Activated naive CD4-positive, alpha-beta T cell treated with anti-CD3 and anti-CD28 coated beads, Interleukin-2, amount 50 U/mL, for 72 hours (primary cell): ENCODE measurements at regions not wholly inside any gene's neighbourhood (a gene's known extent, or its start where the extent isn't known, plus 50 kb on each side); places are given as distances from the start of the nearest gene placed in this dataset.

ENCODE experiments used
- ATAC-seq, 2 donors: fragments of 150-1000 bp; cut with Tn5 transposase; 2 replicates each; pipeline ENCODE4 v1.10.0; 2021; ENCODE audit warnings: mild to moderate bottlenecking in 2 of 2, moderate library complexity in 2 of 2
- DNase-seq, 2 donors: peaks; one replicate each; pipeline ENCODE4 v3.0.0; 2021 to 2022; ENCODE audit warnings: low spot score in 2 of 2
- H3K27ac Mint-ChIP-seq, 2 donors: one replicate each; pipeline ENCODE4 v1.8.0; 2022; ENCODE audit warnings: mild to moderate bottlenecking in 2 of 2, mixed read lengths in 2 of 2
- H3K36me3 Mint-ChIP-seq, 2 donors: one replicate each; pipeline ENCODE4 v1.8.0; 2022; ENCODE audit warnings: mixed read lengths in 2 of 2
- H3K9me3 Mint-ChIP-seq, 2 donors: one replicate each; pipeline ENCODE4 v1.8.0; 2022; ENCODE audit warnings: mixed read lengths in 2 of 2

DNA sequence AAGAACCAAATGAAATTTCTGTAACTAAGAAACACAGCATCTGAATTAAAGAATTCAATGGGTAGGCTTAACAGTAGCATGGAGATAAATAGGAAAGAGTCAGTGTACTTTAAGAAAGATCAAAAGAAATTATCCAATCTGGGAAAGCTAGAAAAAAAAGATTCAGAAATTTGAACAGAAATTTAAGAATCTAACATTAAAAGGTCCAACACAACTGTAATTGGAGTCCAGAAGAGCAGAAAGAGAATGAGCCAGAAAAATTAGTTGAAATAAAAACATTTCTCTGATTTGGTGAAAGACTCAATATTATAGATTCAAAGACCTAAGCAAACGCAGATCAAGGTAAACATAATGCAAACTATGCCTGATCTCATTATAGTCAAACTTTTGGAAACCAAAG lies 187.1 kb downstream of the C3orf38 start:
- Mint-ChIP-seq H3K9me3 (peaks cover 24 to 28% of the 10 kb centered on the region in 2 donors), H3K36me3 (peaks cover 10 to 16% of the 10 kb centered on the region in 2 donors), H3K27ac (no peak overlapping the region)
- ATAC-seq: no peak
- DNase-seq: no peak

DNA sequence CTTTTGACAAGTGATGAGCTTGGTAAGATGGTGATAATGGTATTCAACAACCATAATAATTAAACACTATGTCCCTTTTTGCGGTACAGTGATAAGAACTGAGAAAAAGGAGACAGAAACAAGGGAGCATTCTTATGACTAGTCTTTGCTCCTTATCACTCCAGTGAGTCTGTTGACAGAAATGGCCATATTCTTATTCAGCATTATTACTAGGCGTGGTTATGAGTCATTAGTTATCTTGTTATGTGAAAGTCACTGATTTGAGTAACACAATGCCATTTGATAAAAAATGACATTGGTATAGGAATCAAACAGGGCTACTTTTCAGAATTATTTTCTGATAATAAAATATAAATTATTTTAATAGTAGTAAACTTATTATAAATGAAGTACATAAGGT lies 193.5 kb downstream of the C3orf38 start:
- Mint-ChIP-seq H3K36me3 (no peaks in the 10 kb centered on the region), H3K27ac (no peak overlapping the region), H3K9me3 (no peaks in the 10 kb centered on the region)
- DNase-seq: no peak
- no peak for ATAC-seq

DNA sequence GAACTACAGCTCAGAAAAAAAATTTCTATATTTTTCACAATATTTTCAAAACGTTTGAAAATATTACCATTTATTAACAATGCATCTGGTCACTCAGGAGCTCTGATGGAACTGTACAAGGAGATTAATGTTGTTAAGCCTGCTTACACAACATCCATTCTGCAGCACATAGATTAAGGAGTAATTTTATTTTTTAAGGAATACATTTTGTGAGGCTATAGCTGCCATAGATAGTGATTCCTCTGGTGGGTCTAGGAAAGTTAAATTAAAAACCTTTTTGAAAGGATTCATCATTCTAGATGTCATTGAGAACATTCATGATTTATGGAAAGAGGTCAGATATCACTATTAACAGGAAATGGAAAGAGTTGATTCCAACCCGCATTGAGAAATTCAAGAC lies 196.9 kb downstream of the C3orf38 start:
- Mint-ChIP-seq H3K9me3 (no peaks in the 10 kb centered on the region), H3K36me3 (no peaks in the 10 kb centered on the region), H3K27ac (no peak overlapping the region)
- DNase-seq (no peak), ATAC-seq (no peak)

DNA sequence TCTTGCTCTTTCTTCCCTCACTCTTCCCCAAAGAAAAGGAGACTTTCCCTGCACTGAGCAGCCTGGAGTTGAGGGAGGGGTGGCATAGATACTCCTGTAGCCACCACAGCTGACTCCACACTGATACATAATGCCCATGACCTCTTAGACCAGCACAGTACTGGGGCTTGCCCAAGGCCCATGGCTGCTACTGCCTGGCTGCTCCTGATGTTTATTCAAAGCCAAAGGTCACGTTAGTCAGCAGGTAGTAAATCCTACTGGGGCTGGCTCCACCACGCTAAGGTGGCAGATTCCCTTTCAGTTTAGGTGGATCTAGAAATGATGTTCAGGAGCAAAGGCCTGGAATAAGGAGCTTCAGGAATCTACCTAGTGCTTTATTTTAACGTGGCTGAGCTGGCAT lies 212.7 kb downstream of the C3orf38 start:
- peaks cover 15 to 21% of the 10 kb centered on the region in 2 donors for H3K9me3 Mint-ChIP-seq
- DNase-seq (no peak), ATAC-seq (no peak)
- H3K36me3 Mint-ChIP-seq: no peaks in the 10 kb centered on the region
- H3K27ac Mint-ChIP-seq: no peak overlapping the region

DNA sequence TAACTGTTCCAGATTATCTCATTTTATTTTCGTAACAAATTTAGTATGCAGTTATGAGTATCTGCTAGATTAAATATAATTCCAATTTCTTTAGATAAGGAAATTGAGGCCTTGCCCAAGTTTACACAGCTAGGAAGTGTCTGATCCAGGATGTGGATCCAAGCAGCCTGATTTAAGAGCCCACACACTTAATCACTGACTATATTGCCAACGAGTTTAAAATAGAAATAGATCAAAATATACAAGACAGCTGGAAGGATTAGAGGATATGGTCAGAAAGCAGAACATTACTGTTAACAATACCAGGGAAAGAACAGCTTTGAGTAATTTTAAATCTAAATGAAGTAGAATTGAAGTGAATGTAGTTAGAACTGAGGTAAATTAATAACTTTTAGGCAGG lies 215.2 kb downstream of the C3orf38 start:
- no peak for DNase-seq
- no peaks in the 10 kb centered on the region for H3K36me3 Mint-ChIP-seq
- no peak for ATAC-seq
- peaks cover 10 to 20% of the 10 kb centered on the region in 2 donors for H3K9me3 Mint-ChIP-seq
- H3K27ac Mint-ChIP-seq: no peak overlapping the region

DNA sequence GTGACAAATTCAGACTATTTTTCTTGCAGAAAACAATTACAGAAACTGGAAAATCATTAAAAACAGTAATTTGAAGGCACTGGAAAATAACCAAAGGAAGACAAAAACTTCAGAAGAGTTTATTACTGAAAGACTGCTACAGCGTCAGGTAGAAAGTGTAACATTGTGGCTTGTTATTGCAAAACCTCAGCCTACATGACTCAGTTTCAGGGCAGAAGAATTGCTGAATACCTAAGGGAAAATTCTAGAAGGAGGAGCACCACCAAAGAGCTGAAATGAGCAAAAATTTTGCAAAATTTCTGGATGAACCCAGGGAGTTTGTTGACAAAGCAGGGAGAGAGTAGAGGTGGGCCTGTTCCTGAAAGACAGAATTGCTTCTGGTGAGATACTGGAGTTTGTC lies 219.6 kb downstream of the C3orf38 start:
- no peak for ATAC-seq

DNA sequence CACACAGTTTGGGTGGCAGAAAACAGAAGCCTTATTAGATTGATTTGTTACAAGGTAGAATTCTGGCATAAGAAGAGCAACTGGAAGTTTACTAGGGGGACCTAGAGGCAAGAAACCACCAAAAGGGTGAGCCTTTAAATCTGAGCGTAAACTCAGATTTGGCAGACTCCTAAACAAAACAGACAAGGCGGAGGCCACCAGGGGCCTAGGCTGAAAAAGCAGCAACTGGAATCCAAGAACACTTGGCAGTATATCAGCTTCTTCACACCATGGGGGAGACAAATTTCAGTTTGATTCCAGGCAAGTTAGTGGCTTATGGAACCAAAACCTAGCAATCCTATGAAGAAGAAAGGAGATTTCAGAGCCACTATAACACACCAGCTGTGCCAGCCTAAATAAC lies 220.0 kb downstream of the C3orf38 start:
- Mint-ChIP-seq H3K27ac (no peak overlapping the region), H3K36me3 (peaks cover 0 to 5% of the 10 kb centered on the region in 2 donors), H3K9me3 (peaks cover 10 to 26% of the 10 kb centered on the region in 2 donors)
- no peak for DNase-seq
- no peak for ATAC-seq

More for the DNA sequence above, 219.6 kb downstream of the C3orf38 start:
- Mint-ChIP-seq H3K36me3 (peaks cover 0 to 5% of the 10 kb centered on the region in 2 donors), H3K27ac (no peak overlapping the region), H3K9me3 (peaks cover 10 to 26% of the 10 kb centered on the region in 2 donors)
- no peak for DNase-seq

DNA sequence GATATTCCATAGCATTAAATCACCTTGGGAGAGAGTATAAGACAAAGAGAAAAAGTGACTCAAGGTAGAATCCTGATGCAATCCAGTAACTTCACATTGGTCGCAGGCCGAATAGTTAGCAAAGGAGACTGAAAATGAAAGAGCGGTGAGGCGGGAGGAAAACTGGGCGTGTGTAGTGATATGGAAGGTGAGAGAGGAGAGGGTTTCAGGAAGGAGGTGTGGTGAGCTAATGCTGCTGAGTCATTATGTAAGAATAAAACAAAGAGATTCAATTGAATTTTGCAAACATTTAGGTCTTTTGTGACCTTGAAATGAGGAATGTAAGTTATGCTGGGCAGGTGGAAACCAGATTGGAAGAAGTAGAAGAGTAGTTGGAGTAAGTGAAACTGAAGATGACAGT lies 235.3 kb downstream of the C3orf38 start:
- ATAC-seq: peak in 1 of 2 donors; percentile 59
- no peak for DNase-seq
- Mint-ChIP-seq H3K27ac (no peak overlapping the region), H3K36me3 (no peaks in the 10 kb centered on the region), H3K9me3 (peaks cover 13 to 16% of the 10 kb centered on the region in 2 donors)

DNA sequence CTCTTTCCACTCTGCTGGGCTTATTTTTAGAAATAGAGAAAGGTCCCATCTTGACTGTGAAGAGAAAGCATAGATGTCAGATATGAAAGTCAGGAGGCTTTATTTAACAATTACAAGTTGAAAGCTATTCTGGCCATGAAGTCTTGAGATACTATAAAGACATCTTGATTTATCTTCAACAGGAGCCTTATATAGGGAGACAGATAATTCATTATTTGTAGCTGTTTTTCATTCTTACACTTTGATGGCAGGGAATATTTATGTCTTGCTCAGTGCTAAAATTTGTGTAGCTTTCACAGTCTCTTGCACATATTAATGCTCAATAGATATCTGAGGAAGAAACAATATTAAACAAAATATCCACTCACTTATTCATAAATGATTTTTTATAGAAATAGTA lies 248.8 kb downstream of the C3orf38 start:
- DNase-seq (no peak), ATAC-seq (no peak)
- Mint-ChIP-seq H3K9me3 (peaks cover 3 to 6% of the 10 kb centered on the region in 2 donors), H3K27ac (no peak overlapping the region), H3K36me3 (no peaks in the 10 kb centered on the region)

DNA sequence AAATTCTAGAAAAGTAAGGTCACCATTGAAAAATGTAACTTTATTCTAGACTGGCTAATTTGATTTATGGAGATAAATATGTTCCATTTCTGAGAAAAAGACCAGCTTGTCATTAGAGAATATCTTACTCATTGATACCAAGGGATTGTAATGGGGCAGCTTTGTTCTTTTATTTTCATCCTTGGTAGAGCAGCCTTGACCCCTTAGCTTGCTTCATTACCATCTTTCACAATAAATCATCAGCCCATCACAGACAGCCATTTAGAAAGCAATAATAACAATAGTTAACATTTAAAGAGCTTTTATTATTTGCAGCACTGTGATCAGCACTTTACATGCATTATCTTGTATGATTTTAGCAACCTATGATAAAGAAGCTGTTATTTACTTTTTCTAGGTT lies 253.6 kb downstream of the C3orf38 start:
- no peak for ATAC-seq
- DNase-seq: no peak
- Mint-ChIP-seq H3K36me3 (no peaks in the 10 kb centered on the region), H3K27ac (no peak overlapping the region), H3K9me3 (no peaks in the 10 kb centered on the region)

DNA sequence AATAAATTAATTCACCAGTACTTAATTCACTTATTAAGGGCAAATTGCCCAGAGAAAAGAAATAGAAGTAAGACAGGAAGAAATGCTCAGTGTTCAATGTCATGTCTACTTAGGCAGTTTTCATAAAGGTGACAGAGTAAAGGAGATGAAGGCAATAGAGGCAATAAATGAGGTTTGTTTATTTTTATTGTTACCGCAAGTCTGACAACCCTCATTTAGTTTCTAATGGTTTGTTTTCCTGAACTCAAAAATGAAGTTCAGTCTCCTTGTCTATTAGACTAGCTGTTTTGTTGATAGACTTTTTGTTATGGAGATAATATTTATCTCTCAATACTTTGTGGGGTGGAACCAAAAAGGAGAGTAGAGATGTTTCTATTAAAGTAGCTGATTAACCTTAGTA lies 258.3 kb downstream of the C3orf38 start:
- Mint-ChIP-seq H3K36me3 (no peaks in the 10 kb centered on the region), H3K27ac (no peak overlapping the region), H3K9me3 (no peaks in the 10 kb centered on the region)
- no peak for DNase-seq
- ATAC-seq: no peak

DNA sequence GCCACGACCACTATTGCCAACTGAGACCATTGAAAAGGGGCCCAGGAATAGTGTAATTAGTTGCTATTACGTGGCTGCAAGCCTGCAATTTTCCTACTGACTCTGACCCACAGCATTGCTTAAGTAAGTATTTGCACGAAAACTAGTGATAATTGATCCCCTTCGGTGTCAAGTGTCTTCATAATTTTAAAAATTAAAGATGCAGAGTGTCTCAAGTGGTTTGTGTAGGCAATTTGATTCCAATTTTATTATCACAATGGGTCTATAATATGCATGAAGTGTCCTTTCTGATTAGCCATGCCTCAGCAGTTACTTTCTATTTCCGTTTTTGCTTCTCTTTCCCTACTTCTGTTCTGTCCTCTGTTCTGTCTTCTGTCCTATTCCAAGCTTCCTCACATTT lies 259.2 kb downstream of the C3orf38 start:
- ATAC-seq (no peak), DNase-seq (no peak)
- Mint-ChIP-seq H3K36me3 (no peaks in the 10 kb centered on the region), H3K9me3 (no peaks in the 10 kb centered on the region), H3K27ac (no peak overlapping the region)

DNA sequence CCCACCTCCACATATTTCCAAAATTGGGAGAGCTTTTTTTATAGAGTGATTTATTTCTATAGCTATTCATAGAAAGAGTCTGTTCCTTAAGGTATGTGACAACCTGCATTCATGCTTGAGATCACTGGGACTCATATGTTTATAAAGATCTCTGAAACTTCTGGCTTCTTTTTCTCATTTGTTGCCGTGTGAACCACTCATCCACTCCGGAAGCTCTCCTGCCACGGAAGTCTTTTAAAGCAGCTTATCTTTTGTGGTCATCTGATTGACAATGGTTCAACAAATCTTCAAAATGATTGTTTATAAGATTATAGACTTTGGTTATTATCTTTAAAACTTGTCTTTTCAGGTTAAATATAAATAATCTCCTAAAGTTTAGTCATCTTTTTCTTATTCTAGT lies 260.5 kb downstream of the C3orf38 start:
- no peak for DNase-seq
- H3K27ac Mint-ChIP-seq: no peak overlapping the region
- no peaks in the 10 kb centered on the region for H3K9me3 Mint-ChIP-seq
- peak in 1 of 2 donors; percentile 52 for ATAC-seq
- H3K36me3 Mint-ChIP-seq: no peaks in the 10 kb centered on the region

DNA sequence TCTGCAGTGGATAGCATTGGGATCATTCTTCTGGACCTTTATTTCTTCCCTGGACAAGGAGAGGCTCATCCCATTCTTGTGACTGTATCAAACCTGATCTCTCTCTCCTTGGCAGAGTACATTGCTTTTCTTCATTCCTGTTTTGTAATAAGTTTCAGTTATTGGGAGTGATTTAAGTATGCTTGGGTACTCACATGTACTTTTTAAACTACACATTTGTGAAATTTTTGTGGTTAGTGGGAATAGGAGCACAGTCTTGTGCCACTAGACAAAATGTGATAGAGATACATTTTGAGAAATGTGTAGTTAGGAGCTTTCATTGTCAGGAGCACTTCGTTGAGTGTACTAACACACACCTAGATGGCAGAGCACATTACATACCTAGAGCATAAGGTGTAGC lies 262.6 kb downstream of the C3orf38 start:
- H3K27ac Mint-ChIP-seq: no peak overlapping the region
- no peaks in the 10 kb centered on the region for H3K36me3 Mint-ChIP-seq
- ATAC-seq: no peak
- DNase-seq: no peak
- H3K9me3 Mint-ChIP-seq: no peaks in the 10 kb centered on the region

DNA sequence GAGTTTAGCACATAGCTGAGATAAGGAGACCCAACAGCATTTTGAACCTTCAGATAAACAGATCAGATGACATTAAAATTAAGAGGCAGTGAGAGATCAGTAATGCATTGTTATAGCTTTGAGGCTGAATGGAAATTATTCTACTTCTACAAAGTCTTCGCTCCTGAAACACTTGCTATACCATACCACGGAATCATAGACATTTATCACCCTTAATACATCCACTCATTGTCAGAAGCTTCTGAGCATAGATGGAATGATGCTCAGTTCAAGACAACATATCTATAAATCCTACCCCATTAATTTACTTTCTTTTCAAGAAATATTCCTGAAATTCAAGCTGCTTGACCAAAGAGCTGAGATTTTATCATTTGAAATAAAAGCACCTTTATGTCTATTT lies 266.7 kb downstream of the C3orf38 start:
- H3K36me3 Mint-ChIP-seq: no peaks in the 10 kb centered on the region
- ATAC-seq (no peak), DNase-seq (no peak)

DNA sequence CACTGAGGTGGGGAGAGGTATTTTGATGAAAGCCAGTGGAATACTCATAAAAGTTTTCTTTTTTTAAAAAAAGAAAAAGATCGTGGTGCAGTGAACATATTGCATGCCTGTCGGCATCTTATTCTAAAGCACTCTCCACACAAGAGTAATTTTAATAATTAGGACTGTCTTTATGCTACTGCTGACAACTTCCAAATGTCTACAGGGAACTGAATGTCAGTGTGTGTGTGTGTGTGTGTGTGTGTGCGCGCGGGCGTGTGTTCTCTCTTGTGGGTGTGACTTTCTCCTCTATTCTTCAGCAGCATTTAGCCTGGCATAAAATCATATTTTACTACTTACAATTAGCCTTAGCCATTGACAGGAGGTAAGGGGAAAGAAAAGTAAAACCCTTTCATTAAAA lies 268.5 kb downstream of the C3orf38 start:
- no peak for ATAC-seq
- DNase-seq: no peak
- H3K27ac Mint-ChIP-seq: no peak overlapping the region
- no peaks in the 10 kb centered on the region for H3K36me3 Mint-ChIP-seq
- H3K9me3 Mint-ChIP-seq: no peaks in the 10 kb centered on the region

More for the DNA sequence above, 266.7 kb downstream of the C3orf38 start:
- no peak overlapping the region for H3K27ac Mint-ChIP-seq
- no peaks in the 10 kb centered on the region for H3K9me3 Mint-ChIP-seq

DNA sequence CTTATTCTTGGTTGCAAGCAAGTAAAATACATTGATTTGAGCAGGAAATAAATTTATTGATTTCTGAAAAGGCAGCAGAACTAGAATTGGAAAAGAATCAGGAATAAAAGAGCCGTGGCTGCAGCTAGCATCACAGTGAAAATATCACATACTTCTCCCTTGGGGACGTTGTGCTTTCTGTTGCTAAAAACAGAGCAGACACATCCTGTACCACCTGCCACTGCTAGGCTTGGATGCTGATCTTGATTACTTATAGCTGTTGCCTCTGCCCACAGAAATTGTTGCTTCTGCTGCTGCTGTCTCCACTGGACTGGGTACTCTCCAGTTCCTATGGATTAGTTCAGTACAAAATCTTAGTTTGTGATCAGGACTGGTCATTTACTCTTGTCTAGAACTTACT lies 283.8 kb downstream of the C3orf38 start:
- Mint-ChIP-seq H3K9me3 (no peaks in the 10 kb centered on the region), H3K27ac (no peak overlapping the region), H3K36me3 (no peaks in the 10 kb centered on the region)
- DNase-seq (no peak), ATAC-seq (no peak)

DNA sequence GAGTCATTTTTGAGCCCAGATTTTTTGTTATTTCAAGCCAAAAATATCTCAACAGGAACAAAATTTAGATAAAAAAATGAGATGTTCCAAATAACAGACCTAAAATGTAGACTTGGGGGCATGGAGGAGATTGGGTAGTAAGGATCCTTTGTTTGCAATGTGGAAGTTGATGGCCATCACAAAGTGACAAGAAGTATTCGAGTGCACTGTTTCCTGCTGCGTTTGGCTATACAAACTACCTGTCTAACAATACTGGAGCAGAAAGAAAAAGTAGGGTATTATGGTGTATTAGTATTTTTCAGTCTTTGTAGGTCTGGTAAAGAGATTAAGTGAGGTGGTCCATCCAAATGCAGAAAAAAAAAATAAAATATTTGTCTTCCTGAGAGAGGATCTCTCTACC lies 284.2 kb downstream of the C3orf38 start:
- ATAC-seq (no peak), DNase-seq (no peak)
- Mint-ChIP-seq H3K27ac (no peak overlapping the region), H3K36me3 (no peaks in the 10 kb centered on the region), H3K9me3 (no peaks in the 10 kb centered on the region)

DNA sequence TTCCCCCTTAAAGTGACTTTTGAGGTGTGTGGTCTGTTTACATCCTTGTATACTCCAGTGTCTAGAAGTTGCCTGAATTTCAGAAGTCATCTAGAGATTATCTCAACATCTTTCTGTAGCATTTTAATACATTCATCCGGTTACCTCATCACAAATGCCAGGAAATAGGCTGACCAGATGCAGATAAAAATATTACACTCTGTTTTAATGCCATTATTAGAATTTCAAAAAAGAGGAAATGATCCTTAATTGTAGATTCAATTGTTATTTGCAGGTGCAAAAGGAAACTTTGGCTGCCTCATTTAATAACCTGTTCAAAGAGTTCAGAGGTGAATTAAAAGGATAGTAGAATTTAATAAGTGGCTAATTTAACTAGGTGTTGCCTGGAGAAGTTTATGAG lies 290.9 kb downstream of the C3orf38 start:
- Mint-ChIP-seq H3K9me3 (no peaks in the 10 kb centered on the region), H3K27ac (no peak overlapping the region), H3K36me3 (no peaks in the 10 kb centered on the region)
- ATAC-seq: no peak
- no peak for DNase-seq
